NCI-H1417 (cell line): ENCODE measurements at regions not wholly inside any gene's neighbourhood (a gene's known extent, or its start where the extent isn't known, plus 50 kb on each side); places are given as distances from the start of the nearest gene placed in this dataset.
A peak's percentile ranks its signal among the peaks of the same experiment; 100 is the strongest.

Source experiments
- DNase-seq, 3 experiments: peaks; one replicate each; lab custom pipeline; 2025; lab: John Stamatoyannopoulos, UW

DNA sequence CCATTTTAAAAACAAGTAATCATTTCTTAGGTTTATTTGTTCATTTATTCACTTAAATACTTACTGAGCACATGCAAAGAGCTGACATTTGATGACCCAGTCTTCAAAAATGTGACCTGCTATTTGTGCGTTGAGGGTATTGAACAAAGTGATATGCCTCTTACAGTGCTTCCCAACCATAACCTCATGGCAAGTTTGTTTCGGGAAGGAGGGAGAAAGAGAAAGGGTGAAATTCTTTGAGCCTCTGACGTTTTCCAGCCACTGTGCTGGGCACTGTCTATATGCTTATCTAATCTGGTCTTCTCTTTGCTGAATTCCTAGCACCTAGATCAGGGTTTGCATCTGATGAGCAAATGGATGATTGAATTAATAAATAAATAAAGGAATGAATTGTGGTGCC lies 479.1 kb downstream of the HAPSTR1 start:
- DNase-seq = no peak

DNA sequence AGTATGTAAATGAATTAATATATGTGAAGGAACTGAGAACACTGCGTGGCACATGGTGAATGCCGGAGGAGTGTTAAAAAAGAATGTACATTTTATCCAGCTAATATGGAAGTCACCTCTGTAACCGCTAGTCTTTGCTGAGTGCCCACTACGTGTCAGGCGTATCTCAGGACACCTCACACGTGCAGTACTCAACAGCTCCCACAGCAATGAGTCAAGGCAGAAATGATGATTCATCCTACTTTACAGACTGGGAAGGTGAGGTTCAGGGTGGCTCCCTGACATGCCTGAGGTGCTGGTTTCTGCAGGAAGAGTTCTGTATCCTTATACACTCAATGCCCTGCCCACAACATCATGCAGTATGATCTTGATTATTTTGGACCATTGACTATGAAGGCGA lies 487.0 kb downstream of the HAPSTR1 start:
- DNase-seq = no peak

DNA sequence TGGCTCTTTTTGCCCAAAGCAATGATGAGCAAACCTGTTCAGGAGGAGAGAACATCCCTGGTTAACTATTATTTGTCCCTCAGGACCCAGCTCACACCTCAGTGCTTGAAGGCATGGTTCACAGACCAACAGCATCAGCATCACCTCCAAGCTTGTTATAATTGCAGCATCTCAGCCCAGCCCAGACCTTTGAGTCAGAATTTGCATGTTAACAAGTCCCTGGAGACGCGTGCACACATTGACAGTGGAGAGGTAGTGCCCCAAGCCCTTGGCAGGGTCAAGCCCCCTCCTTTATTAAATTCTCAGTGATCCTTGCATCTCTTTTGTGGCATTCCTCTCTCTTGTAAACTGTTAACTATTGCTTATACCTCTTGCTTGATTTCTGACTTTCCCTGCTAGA lies 488.6 kb downstream of the HAPSTR1 start:
- peak in 1 of 3 experiments; percentile 7 for DNase-seq

DNA sequence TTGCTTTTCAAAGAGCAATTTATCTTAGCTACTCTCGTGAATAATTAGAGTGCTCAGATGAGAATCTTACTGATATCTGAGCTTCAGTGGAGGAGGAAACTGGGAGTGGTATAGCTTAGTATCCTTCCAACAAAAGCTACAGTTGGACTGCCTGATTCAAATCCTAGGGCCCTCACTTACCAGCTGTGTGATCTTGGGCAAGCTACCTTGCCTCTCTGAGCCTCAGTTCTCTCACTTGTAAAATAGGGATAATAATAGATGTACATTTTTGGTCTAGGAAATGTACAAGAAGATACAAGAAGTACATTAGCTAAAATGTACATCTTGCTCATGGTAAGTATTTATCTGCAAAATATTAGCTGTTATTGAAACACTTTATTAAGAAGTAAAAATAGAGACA lies 502.0 kb downstream of the HAPSTR1 start:
- no peak for DNase-seq

DNA sequence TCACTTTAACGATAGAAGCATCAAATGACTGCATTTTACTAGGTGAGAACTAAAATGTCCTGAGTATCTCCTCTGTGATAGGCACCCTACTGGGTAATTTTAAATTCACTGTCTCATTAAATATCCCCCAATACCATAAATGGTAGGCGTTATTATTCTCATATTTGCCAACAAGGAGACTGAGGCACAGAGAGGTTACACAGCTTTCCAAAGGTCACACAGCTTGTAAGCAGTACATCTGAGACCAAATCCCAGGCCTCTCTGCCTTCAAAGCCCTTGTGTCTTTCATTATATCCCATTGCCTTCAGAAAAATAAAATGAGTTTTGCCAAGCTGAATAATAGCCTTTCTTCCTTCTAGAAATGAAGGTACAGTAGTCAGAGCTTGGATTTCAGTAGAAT lies 502.6 kb downstream of the HAPSTR1 start:
- no peak for DNase-seq

DNA sequence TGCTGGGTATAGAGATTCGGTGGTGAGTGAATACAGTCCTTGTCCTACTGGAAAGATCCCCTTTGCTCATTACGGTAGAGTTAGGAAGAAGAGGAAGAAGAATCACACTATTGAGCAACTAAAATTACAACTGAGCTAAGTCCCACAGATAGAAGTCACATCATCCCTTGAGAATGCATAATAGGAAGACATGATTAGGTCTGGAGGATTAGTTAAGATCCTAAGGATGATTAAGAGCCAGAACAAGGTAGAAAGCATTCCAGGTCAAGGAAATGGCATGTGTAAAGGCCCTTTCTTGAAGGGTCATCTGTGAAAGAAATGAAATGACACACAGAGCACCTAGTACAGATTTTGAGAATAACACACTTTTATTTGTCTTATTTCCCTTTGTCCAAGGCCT lies 503.5 kb downstream of the HAPSTR1 start:
- DNase-seq = no peak

DNA sequence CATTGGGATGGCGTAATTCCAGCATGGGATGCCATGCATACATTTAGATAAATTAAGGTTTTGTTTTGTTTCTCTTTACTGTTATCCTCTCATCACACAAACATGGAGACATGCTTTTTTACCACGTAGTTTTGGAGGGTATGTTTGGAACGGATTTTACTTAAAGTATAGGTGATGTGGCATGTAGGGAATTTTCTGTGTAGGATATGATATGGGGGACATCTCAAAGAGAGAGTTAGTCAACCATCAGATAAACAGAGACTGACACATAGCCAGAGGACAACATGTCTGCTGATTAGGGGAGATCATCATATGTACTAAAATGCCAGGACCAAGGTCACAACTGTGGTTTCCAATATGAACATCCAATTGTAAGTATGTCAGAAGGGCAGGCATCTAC lies 503.9 kb downstream of the HAPSTR1 start:
- DNase-seq = no peak

DNA sequence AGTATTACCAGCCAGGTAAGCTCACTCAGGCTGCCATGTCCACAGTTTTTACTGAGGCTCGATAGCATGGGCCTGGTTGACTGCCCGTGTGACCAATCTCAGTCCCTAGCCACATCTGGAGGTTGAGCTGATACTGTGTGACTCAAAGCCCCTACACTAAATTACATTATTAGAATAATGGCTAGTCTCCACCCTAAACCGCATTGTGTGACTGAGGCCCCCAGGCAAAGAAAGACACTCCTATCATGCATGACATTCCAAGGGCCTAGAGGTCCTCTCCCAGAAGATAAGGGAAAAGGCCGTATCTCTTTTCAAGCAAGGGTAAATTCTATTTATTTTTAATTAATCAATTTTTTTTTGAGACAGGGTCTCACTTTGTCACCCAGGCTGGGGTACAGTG lies 505.3 kb downstream of the HAPSTR1 start:
- DNase-seq = no peak

DNA sequence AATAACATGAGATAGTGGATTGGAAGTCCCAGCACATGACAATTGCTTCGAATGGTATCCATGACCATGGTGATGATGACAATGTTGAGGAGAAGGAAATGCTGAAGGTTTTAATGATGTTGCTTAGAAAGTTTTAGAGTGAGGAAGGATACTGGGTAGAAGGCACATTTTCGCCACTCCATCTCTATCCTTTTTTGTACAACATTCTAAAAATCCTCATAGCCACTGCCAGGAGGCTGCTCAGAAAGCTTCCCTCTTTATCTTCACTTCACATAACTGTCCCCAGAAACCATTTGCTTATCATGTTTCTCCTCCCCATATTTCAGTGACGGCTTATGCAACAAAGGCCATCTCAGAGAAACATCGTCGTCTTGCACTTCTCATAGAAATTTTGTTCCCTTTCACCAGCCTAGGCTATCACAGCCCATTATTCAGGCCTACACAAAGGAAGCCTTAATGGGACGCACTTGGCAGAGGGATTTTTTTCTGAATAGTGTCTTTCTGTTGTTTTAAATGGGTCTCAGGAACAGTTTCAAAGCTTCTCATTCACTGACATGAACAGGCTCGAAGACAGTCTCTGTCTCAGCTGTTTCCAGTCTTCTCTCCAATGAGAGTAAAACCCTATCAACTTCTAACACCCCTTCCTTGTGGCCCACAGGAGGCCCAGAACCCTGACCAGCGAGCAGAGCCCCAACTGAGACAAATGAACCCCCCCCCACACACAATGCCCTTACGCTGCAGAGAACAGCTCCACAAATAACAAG lies 506.7 kb downstream of the HAPSTR1 start:
- no peak for DNase-seq

DNA sequence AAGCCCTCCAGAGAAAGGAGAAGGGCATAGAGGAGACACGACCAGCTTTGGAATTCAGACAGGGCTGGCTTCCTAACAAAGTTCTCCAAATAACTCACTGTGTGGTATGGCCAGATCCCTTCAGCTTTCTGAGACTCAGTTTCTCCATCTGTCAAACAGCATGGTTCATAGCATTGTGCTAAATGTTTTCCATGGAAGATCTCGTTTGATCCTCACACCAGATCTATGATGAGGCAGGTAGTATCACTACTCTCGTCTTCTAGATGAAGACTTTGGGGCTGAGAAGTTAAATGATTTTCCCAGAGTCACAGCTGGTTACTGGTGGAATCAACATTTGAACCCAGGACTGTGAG lies 507.3 kb downstream of the HAPSTR1 start:
- DNase-seq = no peak

DNA sequence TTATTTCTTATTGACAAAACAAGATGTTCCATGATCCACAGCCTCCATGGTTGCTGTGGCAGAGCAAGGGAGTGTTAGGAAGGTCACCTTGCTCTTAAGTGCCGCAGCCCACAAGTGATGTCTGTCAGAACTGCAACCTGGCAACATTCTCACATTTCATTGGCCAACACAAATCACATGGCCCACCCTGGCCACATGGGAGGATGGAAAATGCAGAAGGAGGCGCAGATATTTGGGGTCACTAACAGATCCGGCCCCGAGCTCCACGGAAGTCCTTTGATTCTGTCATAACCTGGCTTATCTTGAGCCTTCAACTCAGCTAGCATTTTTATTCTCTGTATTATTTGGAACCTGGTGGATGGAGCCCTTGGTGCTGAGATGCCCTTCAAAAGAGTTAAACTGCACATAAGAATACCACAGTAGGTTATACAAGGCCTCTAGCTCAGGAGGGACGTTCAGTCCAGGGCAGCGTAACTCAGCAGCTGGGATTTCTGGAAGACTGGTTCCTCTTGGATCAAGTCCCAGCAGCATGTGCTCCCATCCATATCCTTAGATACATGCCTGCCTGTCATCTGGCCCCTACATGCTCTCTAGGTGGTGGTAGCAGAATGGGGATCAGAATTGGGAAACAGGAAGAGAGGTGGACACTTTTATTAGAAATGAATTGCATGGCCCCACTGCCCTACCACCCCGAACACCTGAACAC lies 508.1 kb downstream of the HAPSTR1 start:
- DNase-seq = no peak

DNA sequence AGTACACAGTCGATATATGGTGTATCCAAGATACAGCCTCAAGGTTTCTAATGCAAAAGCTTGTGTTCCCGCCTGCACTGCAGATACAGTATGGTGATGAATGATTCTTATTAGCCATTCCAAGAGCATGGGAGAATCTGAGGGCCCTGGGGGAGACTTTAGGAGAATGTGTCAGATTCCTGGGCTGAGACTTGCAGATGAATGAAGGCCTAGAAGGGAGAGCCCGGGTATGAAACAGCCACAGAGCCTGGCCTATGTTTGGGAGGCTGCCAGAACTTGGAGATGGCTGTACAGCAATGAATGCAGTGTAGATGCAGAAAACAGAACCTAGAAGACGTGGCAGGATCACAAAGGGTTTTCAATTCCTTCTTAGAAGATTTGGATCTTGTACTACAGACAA lies 510.7 kb downstream of the HAPSTR1 start:
- DNase-seq = no peak

DNA sequence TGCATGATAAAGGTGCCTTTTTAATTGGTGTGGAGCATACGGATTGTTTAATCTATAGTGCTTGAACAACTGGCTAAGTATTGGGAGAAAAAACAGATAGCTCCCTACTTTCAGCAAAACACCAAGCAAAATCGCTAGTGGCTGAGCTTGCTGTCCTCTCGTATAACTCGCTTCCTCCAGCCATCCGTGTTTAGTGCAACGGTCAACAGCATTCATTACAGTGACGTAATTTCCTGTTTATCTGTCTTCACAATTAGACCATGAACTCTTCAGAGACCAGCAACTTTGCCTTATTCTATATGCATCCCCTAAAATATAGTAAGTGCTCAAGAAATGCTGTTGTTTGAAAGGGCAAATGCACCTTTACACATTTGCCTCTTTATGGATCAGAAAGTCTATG lies 511.9 kb downstream of the HAPSTR1 start:
- DNase-seq = no peak

DNA sequence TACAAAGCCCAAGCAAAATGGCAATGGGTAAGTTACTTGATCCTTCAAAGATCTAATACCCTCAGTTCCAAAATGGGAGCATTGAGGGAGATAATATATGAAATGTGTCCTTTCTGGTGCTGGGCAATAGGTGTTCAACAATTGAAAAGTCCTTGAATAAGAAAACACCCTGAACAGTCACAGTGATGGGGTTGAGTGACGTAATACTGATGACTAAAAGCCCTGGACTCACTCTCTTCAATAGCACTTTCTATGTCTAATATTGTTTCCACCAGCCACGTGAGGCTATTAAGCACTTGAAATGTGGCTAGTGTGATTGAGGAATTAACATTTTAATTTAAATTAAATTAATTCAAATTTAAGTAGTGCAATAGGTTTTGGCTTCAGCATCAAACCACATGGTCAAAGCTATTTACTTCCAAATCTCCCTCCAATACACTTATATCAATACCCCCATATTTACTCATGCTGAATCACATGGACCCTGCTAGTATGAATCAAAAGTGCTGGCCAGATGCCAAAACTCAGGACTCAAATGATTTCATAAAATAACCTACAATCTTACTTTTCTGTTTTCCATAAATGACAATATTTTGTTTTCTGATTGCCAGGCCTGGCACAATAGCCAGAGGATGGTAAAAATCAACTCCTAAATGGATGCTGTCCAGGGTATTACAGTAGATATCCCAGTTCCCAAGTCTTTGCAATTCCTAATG lies 516.2 kb downstream of the HAPSTR1 start:
- DNase-seq = no peak

DNA sequence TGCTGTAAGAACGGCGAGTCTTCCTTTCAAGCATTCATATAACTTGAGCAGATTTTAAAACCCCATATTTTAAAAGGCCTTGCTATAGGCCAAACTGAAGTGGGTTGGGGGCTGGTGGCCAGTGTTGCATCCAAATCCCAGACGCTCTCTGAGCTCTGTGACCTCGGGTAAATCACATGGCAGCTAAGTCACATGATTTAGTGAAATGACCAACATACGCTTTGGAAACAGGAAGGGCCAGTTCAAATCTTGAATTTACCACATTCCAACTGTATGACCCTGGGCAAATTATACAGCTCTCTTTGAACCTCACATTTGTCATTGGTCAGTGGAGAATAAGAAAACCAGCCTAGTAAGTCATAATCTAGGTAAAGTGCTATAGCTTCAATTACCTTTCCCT lies 519.3 kb downstream of the HAPSTR1 start:
- no peak for DNase-seq

DNA sequence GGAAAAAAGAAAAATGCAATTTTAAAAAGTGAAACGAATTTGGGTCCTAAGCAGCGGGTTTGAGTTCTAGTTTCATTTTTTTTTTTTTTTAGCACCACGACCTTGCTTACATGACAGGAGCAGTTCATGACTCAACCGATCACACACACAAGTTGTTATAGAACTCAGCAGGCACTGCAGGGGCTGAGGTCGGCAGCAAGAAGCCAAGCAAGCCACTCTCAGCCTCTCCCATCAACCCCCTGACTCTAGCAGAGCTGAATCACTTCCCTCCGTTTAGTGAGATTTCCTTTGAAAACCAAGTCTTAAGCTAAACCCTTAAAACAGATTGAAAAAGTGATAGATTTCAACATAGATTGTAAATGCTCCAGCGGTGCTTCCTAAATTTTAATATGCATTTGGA lies 520.8 kb downstream of the HAPSTR1 start:
- DNase-seq = no peak

DNA sequence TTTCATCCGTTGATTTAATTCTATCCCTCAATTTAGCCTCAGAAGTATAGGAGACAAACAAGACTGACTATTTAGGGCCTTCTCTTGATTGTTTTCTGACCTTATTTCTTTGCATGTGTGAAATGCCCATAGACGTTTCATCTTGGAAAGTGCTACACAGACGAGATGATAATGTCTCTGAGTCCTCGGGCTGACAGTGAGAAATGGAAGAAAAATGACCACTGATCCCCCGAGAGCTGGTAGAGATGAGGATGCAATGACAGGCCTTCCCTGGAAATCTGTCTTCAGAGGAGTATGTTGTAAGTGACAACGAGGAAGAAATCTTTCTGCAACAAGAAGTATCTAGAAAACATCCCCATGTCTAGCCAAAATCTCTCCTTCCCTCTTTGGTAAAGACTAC lies 522.9 kb downstream of the HAPSTR1 start:
- DNase-seq = no peak

DNA sequence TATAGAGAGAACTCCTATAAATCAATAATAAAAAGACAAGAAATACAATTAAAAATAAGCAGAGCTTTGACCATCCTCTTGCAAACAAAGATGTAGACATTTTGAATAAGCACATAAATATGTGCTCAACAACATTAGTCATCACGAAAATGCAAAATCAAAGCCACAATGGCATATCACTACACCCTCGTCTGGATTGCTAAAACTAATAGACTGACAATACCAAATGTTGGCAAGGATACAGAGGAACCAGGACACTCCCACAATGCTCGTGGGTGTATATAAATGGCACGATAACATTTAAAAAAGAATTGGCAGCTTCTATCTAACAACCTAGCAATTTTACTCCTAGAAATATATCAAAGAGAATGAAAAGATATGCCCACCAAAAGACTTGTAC lies 530.8 kb downstream of the HAPSTR1 start:
- no peak for DNase-seq

DNA sequence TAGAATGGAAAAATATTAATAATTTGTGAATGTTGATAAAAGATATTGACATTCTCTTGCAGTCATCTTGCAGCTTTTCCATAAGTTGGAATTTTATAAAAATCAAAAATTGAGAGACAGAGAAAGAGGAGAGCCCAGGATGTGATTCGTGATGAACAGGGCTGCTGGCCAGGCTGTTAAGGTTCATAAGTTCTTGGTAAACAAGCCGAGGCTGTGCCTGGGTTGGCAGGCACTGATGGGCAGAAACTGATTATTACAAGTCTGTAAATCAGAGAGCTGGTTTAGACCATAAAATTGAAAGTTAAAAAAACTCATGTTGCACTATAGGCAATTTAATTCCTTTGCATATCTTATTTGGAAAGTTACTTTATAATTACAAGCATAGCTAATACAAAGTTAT lies 533.7 kb downstream of the HAPSTR1 start:
- no peak for DNase-seq

DNA sequence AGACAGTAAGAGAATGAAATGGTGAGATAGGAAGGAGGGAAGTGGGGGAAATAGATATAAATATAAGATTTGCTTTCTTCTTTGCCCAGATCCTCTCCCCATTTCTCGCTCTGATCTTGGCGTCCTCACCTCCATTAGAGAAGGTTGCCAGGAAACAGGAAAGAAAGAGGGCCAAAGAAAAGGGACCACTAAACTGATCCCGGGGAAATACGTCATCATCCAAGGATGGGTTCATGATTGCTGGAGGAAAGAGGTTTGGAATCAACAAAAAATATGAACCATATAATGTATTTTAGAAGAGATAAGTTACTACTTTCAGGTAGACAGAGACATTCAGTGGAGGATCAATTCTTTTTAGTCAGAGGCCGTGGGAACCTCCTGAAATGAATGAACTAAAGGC lies 536.0 kb downstream of the HAPSTR1 start:
- no peak for DNase-seq

DNA sequence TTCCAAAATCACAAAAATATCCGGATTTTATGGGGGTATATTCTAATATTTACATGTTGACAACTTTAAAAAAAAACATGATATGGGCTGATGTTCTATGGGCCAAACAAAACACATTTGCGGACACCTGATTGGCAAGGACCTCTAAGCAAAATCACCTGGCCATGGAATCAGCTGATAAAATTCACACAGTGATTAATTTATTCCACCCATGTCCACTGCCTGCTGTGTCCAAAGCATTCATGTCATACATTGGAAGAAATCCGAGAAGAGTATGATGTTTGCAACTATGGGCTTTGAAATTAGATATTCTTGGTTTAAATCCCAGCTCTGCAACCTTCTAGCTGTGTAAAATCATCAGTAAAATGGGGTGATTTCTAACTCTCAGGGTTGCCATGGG lies 538.7 kb downstream of the HAPSTR1 start:
- no peak for DNase-seq

DNA sequence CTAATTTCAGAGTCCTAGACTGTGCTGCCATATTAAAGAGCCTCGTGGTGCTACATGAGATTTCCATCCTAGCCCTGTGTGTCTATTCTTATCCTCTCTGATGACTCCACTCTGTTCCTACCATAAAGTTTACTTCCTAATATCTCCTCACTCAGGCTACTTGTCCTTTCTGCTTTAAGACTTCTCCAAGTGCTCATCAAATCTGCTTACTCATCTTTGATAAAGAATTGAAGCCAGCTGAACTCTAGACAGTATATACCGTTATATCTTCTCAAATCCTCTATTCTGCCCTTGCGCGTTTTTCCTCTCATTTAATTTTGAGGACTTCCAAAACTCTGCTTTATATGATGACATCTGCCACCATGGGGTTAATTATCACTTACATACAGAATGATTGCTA lies 539.5 kb downstream of the HAPSTR1 start:
- no peak for DNase-seq

DNA sequence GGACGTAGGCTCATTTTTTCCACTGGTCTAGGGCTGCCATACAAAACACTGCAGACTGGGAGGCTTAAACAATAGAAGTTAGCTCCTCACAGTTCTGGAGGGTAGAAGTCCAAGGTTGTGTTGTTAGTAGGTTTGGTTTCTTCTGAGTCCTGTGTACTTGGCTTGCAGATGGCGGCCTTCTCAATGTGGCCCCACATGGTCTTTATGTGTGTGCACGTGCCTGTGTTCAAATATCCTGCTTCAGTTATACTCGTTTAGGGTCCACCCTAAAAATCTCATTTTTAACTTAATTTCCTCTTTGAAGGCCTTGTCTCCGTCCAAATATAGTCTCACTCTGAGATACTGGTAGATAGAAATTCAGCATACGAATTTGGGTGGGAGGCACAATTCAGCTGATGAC lies 542.4 kb downstream of the HAPSTR1 start:
- no peak for DNase-seq
